ENCODE measurements at regions not wholly inside any gene's neighbourhood (a gene's known extent, or its start where the extent isn't known, plus 50 kb on each side); places are given as distances from the start of the nearest gene placed in this dataset.

- no peak overlapping the region for H3K4me3 ChIP-seq (ENCODE audit: low read depth, low read length)
- no peak for DNase-seq (ENCODE audit: low read depth)
- TF ChIP-seq, protein P1, sequence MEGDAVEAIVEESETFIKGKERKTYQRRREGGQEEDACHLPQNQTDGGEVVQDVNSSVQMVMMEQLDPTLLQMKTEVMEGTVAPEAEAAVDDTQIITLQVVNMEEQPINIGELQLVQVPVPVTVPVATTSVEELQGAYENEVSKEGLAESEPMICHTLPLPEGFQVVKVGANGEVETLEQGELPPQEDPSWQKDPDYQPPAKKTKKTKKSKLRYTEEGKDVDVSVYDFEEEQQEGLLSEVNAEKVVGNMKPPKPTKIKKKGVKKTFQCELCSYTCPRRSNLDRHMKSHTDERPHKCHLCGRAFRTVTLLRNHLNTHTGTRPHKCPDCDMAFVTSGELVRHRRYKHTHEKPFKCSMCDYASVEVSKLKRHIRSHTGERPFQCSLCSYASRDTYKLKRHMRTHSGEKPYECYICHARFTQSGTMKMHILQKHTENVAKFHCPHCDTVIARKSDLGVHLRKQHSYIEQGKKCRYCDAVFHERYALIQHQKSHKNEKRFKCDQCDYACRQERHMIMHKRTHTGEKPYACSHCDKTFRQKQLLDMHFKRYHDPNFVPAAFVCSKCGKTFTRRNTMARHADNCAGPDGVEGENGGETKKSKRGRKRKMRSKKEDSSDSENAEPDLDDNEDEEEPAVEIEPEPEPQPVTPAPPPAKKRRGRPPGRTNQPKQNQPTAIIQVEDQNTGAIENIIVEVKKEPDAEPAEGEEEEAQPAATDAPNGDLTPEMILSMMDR (conservative IDR thresholded peaks at IDR 0.05; ENCODE audit: low read depth, low read length): no peak
These were observed 225.8 kb upstream of the ZNF717 start for GRCh38 chr3:76011121-76011520.

GRCh38 chr3:76015496-76015895 lies 230.1 kb upstream of the ZNF717 start:
- no peak for DNase-seq (ENCODE audit: low read depth)
- TF ChIP-seq, protein P1 (conservative IDR thresholded peaks at IDR 0.05; ENCODE audit: low read depth, low read length): no peak
- H3K4me3 ChIP-seq (ENCODE audit: low read depth, low read length): no peak overlapping the region

- H3K4me3 ChIP-seq (ENCODE audit: low read depth, low read length): no peak overlapping the region
- DNase-seq (ENCODE audit: low read depth): no peak
- TF ChIP-seq, protein P1 (conservative IDR thresholded peaks at IDR 0.05; ENCODE audit: low read depth, low read length): no peak
These were observed 230.8 kb upstream of the ZNF717 start for GRCh38 chr3:76016111-76016510.

DNA sequence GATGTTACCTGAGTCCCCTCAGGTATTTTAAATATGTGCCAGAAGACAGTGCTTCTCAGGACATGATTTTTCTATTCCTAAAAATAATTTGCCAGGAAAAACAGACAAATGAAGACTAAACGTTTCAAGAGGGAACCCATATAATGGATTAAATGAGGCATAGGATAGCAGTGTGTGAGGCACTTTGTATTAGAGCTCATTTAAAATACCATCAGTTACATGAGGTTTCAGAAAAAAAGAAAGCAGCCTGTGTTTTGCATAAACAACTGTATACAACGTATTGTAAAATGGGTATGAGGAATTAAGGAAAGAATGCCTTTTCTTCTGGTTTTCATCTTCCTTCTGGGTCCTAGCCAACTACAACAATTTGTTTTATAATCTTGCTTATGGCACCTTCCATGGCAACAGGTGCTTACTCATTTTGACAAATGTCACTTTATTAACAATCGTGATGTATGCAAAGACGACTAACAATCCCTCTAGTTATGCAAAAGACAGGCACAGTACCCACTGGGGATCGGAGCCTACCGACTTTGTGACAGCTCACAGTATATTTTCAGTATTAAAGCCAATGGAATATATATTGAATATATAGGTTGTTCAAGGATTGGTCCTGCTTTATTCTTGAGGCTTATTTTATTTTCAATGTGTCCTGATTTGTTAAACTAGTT lies 231.6 kb upstream of the ZNF717 start:
- DNase-seq (ENCODE audit: low read depth): no peak
- TF ChIP-seq, protein P1 (conservative IDR thresholded peaks at IDR 0.05; ENCODE audit: low read depth, low read length): no peak
- H3K4me3 ChIP-seq (ENCODE audit: low read depth, low read length): no peak overlapping the region

DNA sequence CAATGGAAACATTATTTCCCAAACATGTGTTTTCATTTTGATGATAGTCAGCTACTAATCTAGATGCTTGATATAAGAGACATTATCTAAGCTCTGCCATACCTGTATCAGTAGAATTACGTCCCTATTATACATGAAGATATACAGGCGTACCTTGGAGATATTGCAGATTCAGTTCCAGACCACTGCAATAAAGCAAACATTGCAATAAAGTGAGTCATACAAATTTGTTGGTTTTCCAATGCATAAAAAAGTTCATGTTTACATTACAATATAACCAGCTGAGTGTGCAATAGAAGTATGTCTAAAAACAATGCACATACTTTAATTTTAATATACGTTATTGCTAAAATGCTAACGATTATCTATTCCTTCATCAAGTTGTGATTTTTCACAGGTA lies 236.0 kb upstream of the ZNF717 start:
- TF ChIP-seq, protein P1 (conservative IDR thresholded peaks at IDR 0.05; ENCODE audit: low read depth, low read length): no peak
- H3K4me3 ChIP-seq (ENCODE audit: low read depth, low read length): no peak overlapping the region
- peak; percentile 44 for DNase-seq (ENCODE audit: low read depth)

GRCh38 chr3:76024640-76025039 lies 239.3 kb upstream of the ZNF717 start:
- no peak overlapping the region for H3K4me3 ChIP-seq (ENCODE audit: low read depth, low read length)
- TF ChIP-seq, protein P1 (conservative IDR thresholded peaks at IDR 0.05; ENCODE audit: low read depth, low read length): peak; percentile 71
- peak; percentile 78 for DNase-seq (ENCODE audit: low read depth)

DNA sequence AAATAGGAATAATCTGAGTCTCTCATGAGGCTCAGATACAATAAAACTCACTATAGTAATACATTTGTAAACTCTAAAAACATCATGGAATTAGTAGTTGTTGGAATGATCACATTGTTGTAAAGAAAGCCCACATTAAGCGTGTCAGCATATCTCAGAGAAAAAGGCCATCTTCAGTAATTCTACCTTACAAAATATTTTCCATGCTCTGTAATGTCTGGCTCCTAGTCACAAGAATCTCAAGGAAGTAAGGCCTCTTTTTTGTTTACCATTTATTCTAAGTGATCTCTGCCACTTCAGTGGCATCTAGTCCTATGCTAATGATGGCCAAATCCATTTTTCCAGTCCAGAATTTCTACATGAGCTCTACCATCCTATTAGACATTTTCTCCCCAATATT lies 240.2 kb upstream of the ZNF717 start:
- TF ChIP-seq, protein P1 (conservative IDR thresholded peaks at IDR 0.05; ENCODE audit: low read depth, low read length): no peak
- no peak overlapping the region for H3K4me3 ChIP-seq (ENCODE audit: low read depth, low read length)
- peak; percentile 52 for DNase-seq (ENCODE audit: low read depth)
